Breast epithelium (tissue), 4 donors: ENCODE measurements at regions not wholly inside any gene's neighbourhood (a gene's known extent, or its start where the extent isn't known, plus 50 kb on each side); places are given as distances from the start of the nearest gene placed in this dataset.

Experiments
- DNase-seq, 2 donors: peaks; one replicate each; pipeline ENCODE4 v3.0.0-alpha.2; 2019; ENCODE audit warnings: low spot score in 2 of 2
- H3K27ac ChIP-seq, 2 donors: fragments of 200-600 bp; sonication (generic) in 1 of 2; one replicate each; pipeline ENCODE4 v1.5.1; 2016 to 2019; ENCODE audit warnings: mild to moderate bottlenecking in 1 of 2
- H3K27me3 ChIP-seq, 2 donors: fragments of 200-600 bp; sonication (generic) in 1 of 2; one replicate each; pipeline versions ENCODE4 v1.5.1 to v1.6.0; 2017 to 2019; ENCODE audit warnings: control low read depth in 1 of 2, mild to moderate bottlenecking in 1 of 2
- H3K36me3 ChIP-seq: fragments of 200-600 bp; one replicate; pipeline ENCODE4 v1.5.1; 2019
- H3K4me1 ChIP-seq, 2 donors: fragments of 200-600 bp; sonication (generic); one replicate each; pipeline ENCODE4 v1.5.1; 2016 to 2019; ENCODE audit warnings: control low read depth in 1 of 2
- H3K4me3 ChIP-seq, 3 donors: fragments of 200-600 bp; sonication (generic); 1 replicate in 2 of 3; 2 replicates in 1 of 3; pipeline ENCODE4 v1.5.1; 2016 to 2019; ENCODE audit warnings: mild to moderate bottlenecking in 3 of 3, moderate library complexity in 2 of 3
- H3K9me3 ChIP-seq, 2 donors: fragments of 200-600 bp; sonication (generic) in 1 of 2; one replicate each; pipeline ENCODE4 v1.5.1; 2016 to 2019; ENCODE audit warnings: control low read depth in 1 of 2
- CTCF ChIP-seq, 3 donors: fragments of 450-650 bp; IDR thresholded peaks; one replicate each; pipeline ENCODE4 v1.5.1; 2016 to 2017; ENCODE audit warnings: antibody characterized with exemption in 3 of 3, mild to moderate bottlenecking in 3 of 3, moderate library complexity in 3 of 3
- POLR2A ChIP-seq: fragments of 450-650 bp; IDR thresholded peaks from one replicate; pipeline ENCODE4 v1.6.1; 2016; ENCODE audit warnings: antibody characterized with exemption, mild to moderate bottlenecking, moderate library complexity
- POLR2AphosphoS5 ChIP-seq, 3 donors: sonication (generic); formaldehyde crosslinking; IDR thresholded peaks; one replicate each; pipeline ENCODE4 v1.6.1; 2017; ENCODE audit warnings: antibody characterized with exemption in 3 of 3
- intact Hi-C: fragments of 100-400 bp; cut with DNase I; formaldehyde crosslinking; loops from one replicate; pipeline ENCODE4 v1.15.1; 2023; ENCODE audit warnings: low total_unique reads

GRCh38 chr6:76631622-76632021, 559.2 kb upstream of the IMPG1 start:
- no peak overlapping the region for H3K4me3 ChIP-seq
- H3K4me1 ChIP-seq, result no peaks in the 10 kb centered on the region
- peaks cover 0 to 10% of the 10 kb centered on the region in 2 donors for H3K9me3 ChIP-seq
- TF ChIP-seq POLR2AphosphoS5 (IDR thresholded peaks at IDR 0.05) (no peak), POLR2A (no peak), CTCF (IDR thresholded peaks at IDR 0.05) (no peak)
- H3K27ac ChIP-seq, result no peak overlapping the region
- H3K36me3 ChIP-seq, result no peaks in the 10 kb centered on the region
- H3K27me3 ChIP-seq, result no peaks in the 10 kb centered on the region
- DNase-seq, result no peak
- intact Hi-C loops, result no loop called here

- TF ChIP-seq POLR2A (no peak), CTCF (IDR thresholded peaks at IDR 0.05) (no peak), POLR2AphosphoS5 (IDR thresholded peaks at IDR 0.05) (no peak)
- Histone ChIP-seq H3K27ac (no peak overlapping the region), H3K4me3 (no peak overlapping the region), H3K27me3 (no peaks in the 10 kb centered on the region), H3K36me3 (no peaks in the 10 kb centered on the region), H3K9me3 (no peaks in the 10 kb centered on the region), H3K4me1 (no peaks in the 10 kb centered on the region)
- DNase-seq, result no peak
- intact Hi-C loops, result no loop called here
Measured at GRCh38 chr6:76615395-76615794, 542.9 kb upstream of the IMPG1 start.

GRCh38 chr6:76612954-76613353, 540.5 kb upstream of the IMPG1 start:
- Histone ChIP-seq H3K27me3 (no peaks in the 10 kb centered on the region), H3K36me3 (no peaks in the 10 kb centered on the region), H3K9me3 (no peaks in the 10 kb centered on the region), H3K4me3 (no peak overlapping the region), H3K27ac (no peak overlapping the region), H3K4me1 (no peaks in the 10 kb centered on the region)
- intact Hi-C loops, result no loop called here
- TF ChIP-seq POLR2AphosphoS5 (IDR thresholded peaks at IDR 0.05), result no peak
- no peak for TF ChIP-seq POLR2A
- no peak for TF ChIP-seq CTCF (IDR thresholded peaks at IDR 0.05)
- DNase-seq, result no peak

GRCh38 chr6:76609160-76609559, 536.7 kb upstream of the IMPG1 start:
- no peaks in the 10 kb centered on the region for H3K4me1 ChIP-seq

GRCh38 chr6:76594109-76594508, 521.6 kb upstream of the IMPG1 start:
- intact Hi-C loops, result no loop called here
- no peak for DNase-seq

More at GRCh38 chr6:76609160-76609559, 536.7 kb upstream of the IMPG1 start:
- Histone ChIP-seq H3K27me3 (no peaks in the 10 kb centered on the region), H3K4me3 (no peak overlapping the region), H3K36me3 (no peaks in the 10 kb centered on the region), H3K9me3 (peaks cover 0 to 13% of the 10 kb centered on the region in 2 donors), H3K27ac (no peak overlapping the region)
- no peak for DNase-seq
- TF ChIP-seq CTCF (IDR thresholded peaks at IDR 0.05), result no peak
- no peak for TF ChIP-seq POLR2AphosphoS5 (IDR thresholded peaks at IDR 0.05)
- no peak for TF ChIP-seq POLR2A
- intact Hi-C loops, result no loop called here

More at GRCh38 chr6:76594109-76594508, 521.6 kb upstream of the IMPG1 start:
- Histone ChIP-seq H3K27ac (no peak overlapping the region), H3K4me3 (no peak overlapping the region), H3K9me3 (peaks cover 0 to 7% of the 10 kb centered on the region in 2 donors), H3K4me1 (no peaks in the 10 kb centered on the region), H3K27me3 (no peaks in the 10 kb centered on the region), H3K36me3 (no peaks in the 10 kb centered on the region)
- TF ChIP-seq POLR2A (no peak), POLR2AphosphoS5 (IDR thresholded peaks at IDR 0.05) (no peak), CTCF (IDR thresholded peaks at IDR 0.05) (no peak)
